C4-2B (cell line): ENCODE measurements at regions not wholly inside any gene's neighbourhood (a gene's known extent, or its start where the extent isn't known, plus 50 kb on each side); places are given as distances from the start of the nearest gene placed in this dataset.

ENCODE experiments used
- ZFX ChIP-seq: fragments of 450-650 bp; IDR thresholded peaks from 2 replicates; pipeline ENCODE4 v1.6.1; 2017
- TF ChIP-seq, protein P1 (sequence below): fragments of 450-650 bp; conservative IDR thresholded peaks from 2 replicates; pipeline ENCODE4 v1.5.1; 2017; ENCODE audit warnings: mild to moderate bottlenecking

DNA sequence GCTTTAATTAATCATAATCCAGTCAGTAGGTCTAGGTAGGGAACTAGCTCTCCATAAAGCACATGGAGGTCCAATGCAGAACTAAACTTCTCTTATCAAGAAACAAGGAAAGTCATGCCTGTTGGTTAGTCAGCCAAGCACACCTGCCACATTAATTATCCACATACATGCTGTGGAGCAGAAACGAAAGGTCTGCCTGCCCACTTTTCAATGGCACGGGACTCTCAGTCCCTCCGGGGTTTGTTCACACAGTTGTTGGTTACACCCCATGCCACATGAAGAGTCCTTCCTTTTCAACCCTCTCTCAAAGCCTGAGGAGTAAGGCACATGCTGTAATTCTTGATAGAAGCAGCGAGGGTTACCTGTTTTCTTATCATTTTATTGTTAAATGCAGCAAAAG is 1096.4 kb upstream of the MAP3K7 start:
- TF ChIP-seq, protein P1, sequence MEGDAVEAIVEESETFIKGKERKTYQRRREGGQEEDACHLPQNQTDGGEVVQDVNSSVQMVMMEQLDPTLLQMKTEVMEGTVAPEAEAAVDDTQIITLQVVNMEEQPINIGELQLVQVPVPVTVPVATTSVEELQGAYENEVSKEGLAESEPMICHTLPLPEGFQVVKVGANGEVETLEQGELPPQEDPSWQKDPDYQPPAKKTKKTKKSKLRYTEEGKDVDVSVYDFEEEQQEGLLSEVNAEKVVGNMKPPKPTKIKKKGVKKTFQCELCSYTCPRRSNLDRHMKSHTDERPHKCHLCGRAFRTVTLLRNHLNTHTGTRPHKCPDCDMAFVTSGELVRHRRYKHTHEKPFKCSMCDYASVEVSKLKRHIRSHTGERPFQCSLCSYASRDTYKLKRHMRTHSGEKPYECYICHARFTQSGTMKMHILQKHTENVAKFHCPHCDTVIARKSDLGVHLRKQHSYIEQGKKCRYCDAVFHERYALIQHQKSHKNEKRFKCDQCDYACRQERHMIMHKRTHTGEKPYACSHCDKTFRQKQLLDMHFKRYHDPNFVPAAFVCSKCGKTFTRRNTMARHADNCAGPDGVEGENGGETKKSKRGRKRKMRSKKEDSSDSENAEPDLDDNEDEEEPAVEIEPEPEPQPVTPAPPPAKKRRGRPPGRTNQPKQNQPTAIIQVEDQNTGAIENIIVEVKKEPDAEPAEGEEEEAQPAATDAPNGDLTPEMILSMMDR: no peak
- TF ChIP-seq ZFX: no peak
